HepG2 (cell line): ENCODE measurements at regions not wholly inside any gene's neighbourhood (a gene's known extent, or its start where the extent isn't known, plus 50 kb on each side); places are given as distances from the start of the nearest gene placed in this dataset.
A peak's percentile ranks its signal among the peaks of the same experiment; 100 is the strongest.

Experiments used
- ATAC-seq: fragments of 200-7000 bp; cut with Tn5 transposase; 3 replicates; pipeline ENCODE4 v1.9.1; 2020; ENCODE audit warnings: mild to moderate bottlenecking, moderate library complexity
- BruUV-seq: library from RNA; stranded (reverse); fragments of 400-500 nt; replicated peaks from 2 replicates; lab custom pipeline; 2021; lab: Mats Ljungman, UMichigan
- CTCF ChIA-PET: fragments of 300-600 bp; formaldehyde crosslinking; extraction: SDS; loops from one replicate; lab custom pipeline; 2021; ENCODE audit warnings: low total read pairs, inconsistent platforms, low intra/inter-chr PET ratio; lab: Yijun Ruan, JAX
- POLR2A ChIA-PET: fragments of 350-600 bp; sonication (Branson Sonifier 250); formaldehyde crosslinking; loops from one replicate; lab custom pipeline; 2020; ENCODE audit warnings: antibody characterized with exemption, inconsistent platforms; lab: Yijun Ruan, JAX
- DNase-seq: peaks from one replicate; pipeline ENCODE4 v3.0.0-alpha.2; 2015; ENCODE audit warnings: low spot score
- FAIRE-seq: peaks from 3 replicates; lab custom pipeline; 2011; peaks lifted over from hg19 to GRCh38; lab: Jason Lieb, UNC
- H2AFZ ChIP-seq: one replicate; pipeline ENCODE4 v1.6.1; 2011; ENCODE audit warnings: low read length, inconsistent platforms
- H3K27ac ChIP-seq: fragments of 300-600 bp; 3 replicates; pipeline ENCODE4 v1.8.0; 2011; ENCODE audit warnings: mixed run types, mild to moderate bottlenecking, mixed read lengths, low read length, inconsistent platforms; ENCODE audit not compliant: insufficient read depth; ENCODE audit errors: extremely low read length
- H3K27me3 ChIP-seq, 2 experiments: fragments of 200-600 bp in 1 of 2; 2 replicates in 1 of 2; 3 replicates in 1 of 2; pipeline versions ENCODE4 v1.6.0 to v1.8.0; 2011; ENCODE audit warnings: low read length in 2 of 2, mild to moderate bottlenecking in 2 of 2, moderate library complexity in 2 of 2, inconsistent platforms in 1 of 2; ENCODE audit not compliant: insufficient read depth in 2 of 2, control insufficient read depth in 1 of 2
- H3K36me3 ChIP-seq, 2 experiments: fragments of 200-600 bp in 1 of 2; replicated peaks in 1 of 2; 2 replicates in 1 of 2; 3 replicates in 1 of 2; pipeline versions ENCODE4 v1.5.1 to v1.8.0; 2011; ENCODE audit warnings: low read length in 2 of 2, inconsistent platforms in 1 of 2; ENCODE audit not compliant: insufficient read depth in 2 of 2, control insufficient read depth in 1 of 2
- H3K4me1 ChIP-seq: 2 replicates; pipeline ENCODE4 v1.5.1; 2012; ENCODE audit warnings: low read length, inconsistent platforms; ENCODE audit not compliant: insufficient read depth
- H3K4me2 ChIP-seq: 2 replicates; pipeline ENCODE4 v1.6.0; 2011; ENCODE audit warnings: low read depth, low read length, inconsistent platforms
- H3K4me3 ChIP-seq, 3 experiments: fragments of 200-600 bp in 1 of 3; sonication (generic), shearing (Covaris generic) in 1 of 3; replicated peaks in 1 of 3; 2 replicates each; pipeline ENCODE4 v1.5.1; 2011 to 2016; ENCODE audit warnings: low read length in 3 of 3, inconsistent platforms in 2 of 3, low read depth in 2 of 3, mild to moderate bottlenecking in 2 of 3, control low read depth in 1 of 3, mixed read lengths in 1 of 3; ENCODE audit not compliant: insufficient read depth in 1 of 3
- H3K79me2 ChIP-seq: one replicate; pipeline ENCODE4 v1.6.1; 2011; ENCODE audit warnings: low read length, inconsistent platforms; ENCODE audit not compliant: insufficient read depth
- H3K9ac ChIP-seq: 2 replicates; pipeline ENCODE4 v1.6.0; 2011; ENCODE audit warnings: mild to moderate bottlenecking, low read depth, low read length, inconsistent platforms; ENCODE audit not compliant: insufficient read depth
- H3K9me3 ChIP-seq: 2 replicates; pipeline ENCODE4 v1.5.1; 2012; ENCODE audit warnings: mild to moderate bottlenecking, low read length
- H4K20me1 ChIP-seq: 2 replicates; pipeline ENCODE4 v1.6.0; 2011; ENCODE audit warnings: inconsistent platforms, mild to moderate bottlenecking, low read length, moderate library complexity; ENCODE audit not compliant: insufficient read depth
- ARID4A ChIP-seq: sonication (generic); formaldehyde crosslinking; IDR thresholded peaks from 2 replicates; pipeline ENCODE4 v1.5.0; 2020; ENCODE audit warnings: mild to moderate bottlenecking, missing genetic modification reagents, borderline replicate concordance
- MNT ChIP-seq: fragments of 450-650 bp; IDR thresholded peaks from 2 replicates; pipeline ENCODE4 v1.6.1; 2016
- SMARCE1 ChIP-seq: fragments of 450-650 bp; IDR thresholded peaks from 2 replicates; pipeline ENCODE4 v1.6.1; 2017; ENCODE audit warnings: borderline replicate concordance
- SOX6 ChIP-seq, 2 experiments: fragments of 450-650 bp in 1 of 2; sonication (generic) in 1 of 2; formaldehyde crosslinking in 1 of 2; IDR thresholded peaks; 2 replicates each; pipeline versions ENCODE4 v1.4.0 to v1.6.1; 2017 to 2020; ENCODE audit warnings: antibody characterized with exemption in 1 of 2, mild to moderate bottlenecking in 1 of 2, missing genetic modification reagents in 1 of 2
- WGBS: methylation state at CpG from one replicate; pipeline ENCODE4 v1.1.6; 2017; ENCODE audit warnings: low lambda C conversion rate; 5-methylcytosine and 5-hydroxymethylcytosine counted together
- in situ Hi-C: cut with HindIII; loops from 2 replicates; pipeline ENCODE4 v1.10.0; 2017; ENCODE audit warnings: low pct_unique_long_range_greater_than_20kb; ENCODE audit not compliant: extremely low pct_ligation_motif_present
- intact Hi-C: fragments of 100-400 bp; cut with micrococcal nuclease; formaldehyde crosslinking; loops from one replicate; pipeline ENCODE4 v1.10.0; 2022; ENCODE audit not compliant: unreplicated experiment

GRCh38 chr5:4144411-4145007 is 548.9 kb downstream of the IRX1 start:
- no peak overlapping the region for H3K9ac ChIP-seq
- BruUV-seq, result no TSS peak
- H3K9me3 ChIP-seq, result peaks cover 22% of the 10 kb centered on the region
- H2AFZ ChIP-seq, result no peak overlapping the region
- no peak overlapping the region for H3K4me3 ChIP-seq
- no peaks in the 10 kb centered on the region for H4K20me1 ChIP-seq
- H3K4me1 ChIP-seq, result no peaks in the 10 kb centered on the region
- no peak for FAIRE-seq
- no peak for ATAC-seq
- no peaks in the 10 kb centered on the region for H3K36me3 ChIP-seq
- no peak overlapping the region for H3K4me2 ChIP-seq
- ChIA-PET CTCF (no interaction called here), POLR2A (no interaction called here)
- WGBS, result 63% methylated on average over 16 of the region's 23 CpGs
- no peaks in the 10 kb centered on the region for H3K79me2 ChIP-seq
- no peak overlapping the region for H3K27ac ChIP-seq
- no peak for DNase-seq
- intact Hi-C loops (no loop called here), in situ Hi-C loops (no loop called here)
- no peak for TF ChIP-seq SMARCE1
- peak; percentile 62 for TF ChIP-seq MNT
- TF ChIP-seq SOX6 (IDR thresholded peaks at IDR 0.05), result no peak
- TF ChIP-seq SOX6 (CRISPR knock-in tag; IDR thresholded peaks at IDR 0.05), result no peak
- no peak for TF ChIP-seq ARID4A (CRISPR knock-in tag)
- H3K27me3 ChIP-seq, result no peaks in the 10 kb centered on the region
